H54 (cell line): ENCODE measurements at regions not wholly inside any gene's neighbourhood (a gene's known extent, or its start where the extent isn't known, plus 50 kb on each side); places are given as distances from the start of the nearest gene placed in this dataset.

Experiments
- DNase-seq: peaks from one replicate; pipeline ENCODE4 v3.0.0; 2011; ENCODE audit warnings: low spot score, mixed read lengths; ENCODE audit not compliant: insufficient read length
- FAIRE-seq: peaks from 3 replicates; lab custom pipeline; 2011; peaks lifted over from hg19 to GRCh38; lab: Jason Lieb, UNC
- POLR2A ChIP-seq: IDR thresholded peaks from 2 replicates; pipeline ENCODE4 v1.6.1; 2011; ENCODE audit warnings: low read depth, mild to moderate bottlenecking, low read length

DNA sequence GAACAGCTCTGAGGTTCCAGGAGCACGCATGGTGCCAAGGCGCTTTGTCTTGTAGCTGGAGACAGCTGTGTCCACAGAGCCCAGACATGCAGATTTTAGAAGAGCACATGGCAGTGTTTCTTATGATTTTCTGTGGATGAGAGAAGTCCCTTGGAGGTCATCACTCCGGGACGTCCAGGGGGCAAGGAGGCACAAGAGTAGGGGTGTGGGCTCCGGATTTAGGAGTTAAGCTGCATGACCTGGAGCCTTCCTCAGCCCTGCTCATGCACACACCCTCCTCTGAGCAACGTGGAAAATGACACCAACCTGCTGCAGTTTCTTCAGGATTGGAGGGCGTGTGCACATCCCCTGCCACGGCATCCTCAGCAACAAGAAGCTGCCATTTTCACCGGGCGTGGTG lies 1286.7 kb downstream of the TBC1D22A start:
- FAIRE-seq (no peak), DNase-seq (no peak)
- no peak for TF ChIP-seq POLR2A

DNA sequence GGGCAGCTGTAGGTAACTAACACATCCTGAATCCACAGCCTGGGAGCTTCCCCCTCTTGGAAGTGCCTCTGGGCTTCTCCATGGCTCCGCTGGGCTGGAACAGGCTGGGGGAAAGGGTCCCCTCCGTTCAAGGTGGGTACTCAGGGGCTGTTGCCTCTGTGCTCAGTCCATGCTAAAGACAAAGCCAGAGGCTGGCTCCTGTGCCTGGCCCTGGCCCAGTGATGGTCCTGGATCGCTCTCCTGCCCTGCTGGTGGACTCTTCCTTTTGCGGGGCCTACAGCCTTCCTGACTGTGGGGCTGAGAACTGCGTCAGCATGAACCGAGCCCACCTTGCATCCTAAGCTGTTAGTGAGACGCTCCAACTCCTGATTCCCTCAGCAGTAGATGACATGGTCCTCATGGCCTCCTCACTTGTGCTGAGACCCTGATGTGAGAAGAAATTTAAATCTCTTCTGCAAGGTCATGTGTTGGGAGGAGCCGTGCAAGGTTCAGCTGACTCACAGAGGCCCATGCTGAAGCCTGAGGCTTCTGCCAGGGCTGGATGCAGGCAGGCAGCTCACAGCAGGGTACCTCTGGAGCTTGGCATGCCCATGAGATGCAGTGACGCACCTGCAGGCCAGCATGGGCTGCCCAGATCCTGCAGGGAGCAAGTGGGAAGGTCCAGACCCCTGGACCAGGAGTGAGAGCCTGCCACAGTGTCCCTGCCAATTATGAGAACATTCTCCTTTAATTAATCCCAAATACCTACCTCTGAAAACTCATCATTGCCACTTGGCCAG lies 1285.5 kb downstream of the TBC1D22A start:
- no peak for DNase-seq
- no peak for FAIRE-seq

DNA sequence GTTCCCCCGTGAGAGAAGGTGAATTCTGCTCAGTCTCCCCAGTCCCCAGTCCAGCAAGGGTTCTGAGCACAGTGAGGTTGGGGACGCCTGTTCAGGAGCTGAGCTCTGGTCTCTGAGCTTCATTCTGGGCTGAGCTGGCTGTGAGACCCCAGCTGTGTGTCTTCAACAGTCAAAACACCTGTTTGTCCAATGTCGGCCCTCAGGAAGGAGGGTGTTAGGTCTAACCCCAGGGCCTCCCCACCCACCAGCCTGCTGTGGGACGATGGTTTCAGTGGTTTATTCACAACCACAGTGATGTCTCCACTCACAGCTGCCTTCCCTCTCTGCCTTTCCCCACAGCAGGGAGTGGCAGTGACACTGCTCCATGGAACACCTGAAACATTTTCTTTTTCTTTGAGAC lies 1282.9 kb downstream of the TBC1D22A start:
- DNase-seq (no peak), FAIRE-seq (no peak)
- no peak for TF ChIP-seq POLR2A

More for the DNA sequence above, 1285.5 kb downstream of the TBC1D22A start:
- no peak for TF ChIP-seq POLR2A

DNA sequence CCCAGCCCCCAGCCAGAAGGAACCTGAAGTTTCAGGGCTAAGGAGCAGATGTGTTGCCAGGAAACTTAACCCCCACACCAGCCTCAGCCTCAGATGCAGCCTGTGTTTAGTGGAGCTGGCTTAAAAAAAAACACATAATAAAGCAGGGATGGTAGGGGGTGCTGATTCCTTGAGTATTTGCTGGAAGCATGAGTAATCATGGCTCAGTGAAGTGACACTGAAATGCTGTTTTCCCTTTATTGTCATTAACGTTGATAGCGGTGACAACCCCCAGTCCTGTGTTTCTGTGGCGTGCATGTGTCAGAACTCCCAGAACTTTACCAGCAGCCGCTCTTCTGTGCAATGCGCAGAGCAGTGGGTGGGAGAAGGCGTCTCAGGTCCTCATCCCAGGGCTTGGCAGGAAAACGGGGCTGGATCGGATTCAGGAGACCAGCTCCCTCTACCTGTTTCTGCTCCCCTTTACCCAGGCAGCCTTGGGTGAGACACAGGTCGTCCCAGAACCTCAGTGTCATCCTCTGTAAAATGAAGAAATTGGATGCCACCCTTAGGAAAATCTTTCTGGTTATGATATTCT lies 1282.1 kb downstream of the TBC1D22A start:
- no peak for DNase-seq
- no peak for FAIRE-seq
- TF ChIP-seq POLR2A, result no peak

DNA sequence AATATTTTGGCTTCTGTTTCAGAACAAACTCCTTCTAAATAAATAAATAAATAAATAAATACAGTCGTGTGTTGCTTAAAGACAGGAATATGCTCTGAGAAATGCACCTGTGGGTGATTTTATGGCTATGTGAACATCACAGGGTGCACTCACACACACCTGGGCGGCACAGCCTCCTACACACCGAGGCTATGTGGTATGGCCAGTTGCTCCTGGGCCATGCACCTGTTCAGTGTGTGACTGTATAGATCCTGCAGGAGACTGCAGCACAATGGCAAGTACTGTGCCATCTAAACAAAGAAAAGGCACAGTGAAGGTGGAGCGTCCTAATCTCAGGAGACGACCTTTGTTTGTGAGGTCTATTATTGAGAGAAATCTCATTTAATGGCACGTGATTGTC lies 1281.1 kb downstream of the TBC1D22A start:
- no peak for DNase-seq
- no peak for FAIRE-seq
- TF ChIP-seq POLR2A, result no peak

DNA sequence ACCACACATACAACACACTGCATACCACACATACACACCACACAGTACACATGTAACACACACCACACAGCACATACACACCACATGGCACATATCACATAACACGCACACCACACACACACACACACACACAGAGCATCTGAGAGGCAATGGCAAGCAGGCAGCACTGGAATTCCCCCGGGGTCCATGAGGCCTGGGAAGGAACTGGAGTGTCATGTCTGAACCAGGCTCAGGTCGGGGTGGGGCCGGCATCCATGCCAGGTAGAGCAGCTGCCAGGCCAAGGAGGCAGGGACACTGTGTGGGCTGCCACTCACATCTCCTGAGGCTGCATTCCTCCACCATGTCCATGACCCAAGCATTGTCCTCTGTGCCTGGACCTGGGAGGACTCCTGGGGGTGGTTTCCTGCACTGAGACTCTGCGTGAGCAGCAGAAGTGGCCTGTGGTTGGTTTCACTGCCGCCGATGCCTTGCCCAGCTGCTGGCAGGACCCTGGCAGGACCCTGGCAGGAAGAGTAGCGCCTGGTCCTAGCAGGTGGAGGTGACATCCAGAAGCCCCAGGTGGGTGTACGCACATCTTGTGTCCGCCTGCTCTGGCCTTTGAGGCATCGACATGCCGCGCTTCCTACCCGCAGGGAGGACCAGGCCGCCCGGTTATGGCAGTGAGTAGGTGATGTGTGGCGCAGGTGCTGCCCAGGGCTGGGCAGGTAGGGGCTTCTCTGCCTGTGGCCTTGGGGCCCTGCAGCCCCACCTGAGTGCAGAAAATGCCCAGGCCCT lies 1280.4 kb downstream of the TBC1D22A start:
- DNase-seq (no peak), FAIRE-seq (no peak)
- no peak for TF ChIP-seq POLR2A

DNA sequence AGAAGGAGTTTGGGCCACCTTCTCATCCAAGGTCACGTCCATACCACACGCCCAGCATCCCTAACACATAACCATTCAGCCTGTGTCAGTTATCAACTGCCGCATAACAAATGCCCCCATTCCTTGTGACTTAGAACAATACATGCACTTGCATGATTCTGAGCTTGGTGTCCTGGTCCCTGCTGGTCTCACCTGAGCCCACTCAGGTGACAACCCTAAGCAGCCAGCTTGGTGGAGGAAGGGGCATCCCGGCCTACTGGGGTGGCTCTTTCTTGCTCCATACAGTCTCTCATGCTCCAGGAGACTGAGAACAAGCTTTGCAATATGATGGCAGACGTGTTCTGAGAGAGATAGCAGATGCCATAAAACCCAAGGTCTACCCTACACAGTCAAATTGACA lies 1276.9 kb downstream of the TBC1D22A start:
- no peak for FAIRE-seq
- DNase-seq, result no peak
- no peak for TF ChIP-seq POLR2A

DNA sequence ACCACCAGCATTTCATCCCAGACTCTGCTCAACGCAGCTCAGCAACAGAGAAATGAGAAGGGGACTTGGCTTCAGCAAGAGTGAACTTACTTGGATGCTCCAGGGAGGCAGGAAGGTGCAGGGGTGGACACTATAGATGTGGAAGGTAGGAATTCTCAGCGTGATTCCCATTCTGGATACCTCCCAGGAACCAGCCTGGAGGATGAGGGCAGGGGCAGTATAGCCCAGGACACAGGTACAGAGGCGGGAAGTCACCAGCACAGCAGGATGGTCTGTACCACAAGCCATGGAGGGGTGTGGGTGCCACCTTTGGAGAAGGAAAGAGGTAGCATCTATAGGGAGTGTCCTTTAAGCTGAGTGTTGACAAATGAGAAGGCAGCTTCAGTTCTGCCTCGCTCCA lies 1275.2 kb downstream of the TBC1D22A start:
- DNase-seq (no peak), FAIRE-seq (no peak)
- no peak for TF ChIP-seq POLR2A

DNA sequence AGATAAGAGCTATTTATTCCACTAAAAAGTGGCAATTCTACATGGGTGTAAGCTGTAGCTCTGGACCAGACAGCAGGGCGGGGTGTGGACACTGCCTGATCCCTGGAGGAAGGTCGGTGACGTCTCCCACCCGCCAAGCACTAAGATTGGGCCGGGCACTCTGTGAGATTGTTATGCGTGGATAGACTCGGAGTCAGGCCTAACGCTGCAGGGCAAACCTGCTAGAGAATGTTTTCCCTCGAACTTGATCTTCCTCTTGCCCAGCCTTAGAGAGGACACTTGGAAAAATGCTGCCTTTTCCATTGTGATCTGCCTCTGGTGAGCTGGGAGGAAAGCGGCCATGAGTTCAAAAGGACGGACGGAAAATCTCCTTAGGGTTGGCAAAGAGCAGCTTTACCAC lies 1273.4 kb downstream of the TBC1D22A start:
- TF ChIP-seq POLR2A, result no peak
- no peak for FAIRE-seq
- no peak for DNase-seq

DNA sequence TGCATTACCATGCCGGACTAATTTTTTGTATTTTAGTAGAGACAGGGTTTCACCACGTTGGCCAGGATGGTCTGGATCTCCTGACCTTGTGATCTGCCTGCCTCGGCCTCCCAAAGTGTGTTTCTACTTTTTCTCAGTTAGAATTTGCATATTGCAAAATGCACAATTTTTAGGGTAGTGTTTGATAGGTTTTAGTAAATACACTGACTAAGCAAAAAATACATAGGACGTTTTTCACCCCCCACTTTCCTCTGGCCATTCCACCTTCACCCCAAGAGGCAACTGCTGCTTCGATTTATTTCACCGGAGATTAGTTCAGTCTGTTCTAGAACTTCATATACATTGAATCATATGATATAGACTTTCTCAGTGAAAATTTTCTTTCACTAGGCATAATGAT lies 1269.1 kb downstream of the TBC1D22A start:
- FAIRE-seq, result no peak

DNA sequence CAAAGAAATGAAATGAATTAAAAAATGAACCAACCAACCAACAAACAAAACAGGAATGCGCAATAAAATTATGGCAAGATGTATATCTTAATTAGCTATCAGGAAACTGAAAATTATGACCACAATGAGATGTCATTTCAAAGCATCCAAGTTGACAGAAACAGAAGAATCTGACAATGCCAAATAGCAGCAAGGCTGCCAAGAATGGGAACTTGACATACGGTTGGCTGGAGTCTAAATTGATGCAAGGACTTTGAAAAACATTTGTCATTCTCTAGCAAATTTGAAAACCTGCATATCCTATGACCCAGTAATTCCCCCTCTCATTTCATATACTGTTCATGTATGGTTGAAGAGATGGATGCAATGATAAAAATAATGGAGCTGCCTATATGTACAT lies 1262.6 kb downstream of the TBC1D22A start:
- no peak for TF ChIP-seq POLR2A
- FAIRE-seq, result no peak
- no peak for DNase-seq

More for the DNA sequence above, 1269.1 kb downstream of the TBC1D22A start:
- no peak for TF ChIP-seq POLR2A
- no peak for DNase-seq

DNA sequence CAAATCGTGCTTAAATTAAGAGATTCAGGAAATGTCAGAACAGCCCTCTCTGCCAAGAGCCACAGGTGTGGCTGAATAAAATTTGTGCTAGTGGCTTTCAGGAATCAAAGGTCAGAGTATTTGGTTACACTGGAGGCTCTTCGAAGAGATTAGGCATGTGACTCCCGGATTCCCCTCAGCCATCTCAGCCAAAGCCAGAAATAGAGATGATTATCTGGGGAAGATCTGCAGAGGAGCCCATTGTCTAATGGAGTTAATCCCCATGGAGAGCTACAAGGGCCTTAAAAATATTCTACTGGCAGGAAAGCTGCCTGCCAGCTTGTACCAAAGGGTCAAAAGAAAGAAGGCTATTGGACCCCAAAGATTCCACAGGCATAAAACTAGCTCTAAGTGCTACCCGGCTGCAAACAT lies 1259.5 kb downstream of the TBC1D22A start:
- no peak for FAIRE-seq
- TF ChIP-seq POLR2A, result no peak
- no peak for DNase-seq

DNA sequence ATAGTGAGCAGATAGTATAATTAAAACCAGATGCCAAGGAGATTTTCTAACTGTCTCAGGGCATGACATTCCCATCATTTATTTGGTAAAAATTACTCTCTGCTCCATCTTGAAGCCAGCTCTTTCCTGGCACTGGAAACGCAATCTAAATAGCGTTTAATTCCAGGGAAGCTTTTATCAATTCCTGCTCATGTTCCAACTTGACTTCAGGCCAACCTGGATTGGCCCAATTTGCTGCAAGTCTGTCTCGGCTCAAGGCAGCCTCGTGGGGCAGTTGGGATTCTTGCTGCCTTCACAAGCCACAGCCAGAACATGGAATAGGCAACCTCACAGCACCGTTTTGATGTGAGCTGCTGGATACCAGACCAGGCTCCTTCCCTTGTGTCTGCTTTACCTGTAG lies 1255.9 kb downstream of the TBC1D22A start:
- DNase-seq, result no peak
- FAIRE-seq, result no peak
- TF ChIP-seq POLR2A, result no peak

DNA sequence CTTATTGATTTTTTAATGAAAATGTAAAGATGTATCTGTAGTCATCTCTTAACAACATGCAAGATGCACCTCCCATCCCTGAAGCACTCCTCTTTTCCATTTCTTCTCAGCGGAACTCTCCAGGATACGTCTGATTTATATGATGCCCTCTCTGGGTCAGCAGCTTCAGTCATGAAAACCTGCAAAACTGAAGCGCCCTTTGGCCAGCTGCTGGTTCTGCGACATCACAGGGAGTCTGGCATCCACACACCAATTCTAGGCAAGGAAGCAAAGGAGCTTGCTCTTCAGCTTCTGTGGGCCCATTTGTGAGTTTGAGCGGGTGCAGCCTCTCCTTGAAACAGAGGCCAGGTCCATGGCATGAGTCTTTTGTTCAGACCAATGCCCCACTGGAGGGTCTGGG lies 1253.3 kb downstream of the TBC1D22A start:
- DNase-seq (no peak), FAIRE-seq (no peak)
- TF ChIP-seq POLR2A, result no peak

DNA sequence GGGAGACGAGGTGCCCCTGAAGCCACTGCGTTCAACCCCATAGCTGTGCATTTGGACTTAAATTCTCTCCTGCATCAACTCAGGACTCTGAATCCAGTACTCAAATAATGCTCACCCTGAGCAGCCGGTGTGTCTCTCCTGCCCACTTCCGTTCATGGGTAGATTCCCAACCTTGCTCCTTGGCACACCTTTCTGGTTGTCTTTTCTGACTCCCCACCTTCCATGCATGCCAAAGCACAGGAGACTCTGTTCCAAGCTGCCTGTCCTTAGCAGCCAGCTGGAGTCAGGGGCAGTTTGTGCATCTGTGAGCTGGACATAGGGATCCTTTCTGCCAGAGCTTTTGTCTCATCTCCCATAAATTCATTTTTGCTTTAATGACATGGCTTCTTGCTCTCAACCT lies 1242.5 kb downstream of the TBC1D22A start:
- FAIRE-seq (no peak), DNase-seq (no peak)
- TF ChIP-seq POLR2A, result no peak
